CD4-positive, alpha-beta T cell treated with Interleukin-4 for 1 hour (primary cell): ENCODE measurements at regions not wholly inside any gene's neighbourhood (a gene's known extent, or its start where the extent isn't known, plus 50 kb on each side); places are given as distances from the start of the nearest gene placed in this dataset.

Experiments used
- DNase-seq, 2 donors: peaks; one replicate each; pipeline ENCODE4 v3.0.0-alpha.2; 2020 to 2022

DNA sequence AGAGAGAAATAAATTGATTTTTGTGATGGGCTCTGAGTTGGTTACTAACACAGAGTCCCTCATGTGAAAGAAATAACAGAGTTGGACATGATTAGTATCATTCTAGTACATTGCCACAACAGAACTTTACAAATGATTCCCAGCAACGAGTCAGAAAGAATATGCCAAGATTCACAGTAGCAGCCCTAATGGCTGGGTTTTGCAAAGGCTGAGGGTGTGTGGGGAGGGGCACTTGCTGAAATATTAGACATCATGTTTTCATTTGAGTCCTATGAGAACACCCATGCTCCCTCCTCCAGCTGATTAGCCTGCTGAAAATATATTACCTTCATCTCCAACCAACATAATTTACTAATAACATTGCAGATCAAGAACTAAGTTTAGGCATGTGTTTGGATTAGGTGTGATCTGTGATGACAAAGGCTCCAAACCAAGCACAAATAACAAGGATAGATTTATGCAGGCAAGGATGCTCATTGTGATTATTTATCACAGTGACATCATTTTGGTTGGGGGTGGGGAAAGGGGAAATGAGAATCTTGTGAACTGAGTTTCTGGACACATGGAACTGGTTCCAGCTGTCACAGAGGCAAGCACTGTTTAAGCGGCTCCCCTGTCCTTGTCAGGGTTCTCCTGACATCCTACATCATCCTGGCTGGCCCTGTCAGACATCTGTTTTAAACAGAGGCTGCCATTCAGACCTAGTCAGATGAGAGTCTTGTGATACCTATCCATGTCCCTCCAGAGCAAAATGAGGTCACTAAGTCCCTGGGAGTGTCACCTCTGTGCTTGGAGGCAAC lies 205.8 kb upstream of the NCKAP5 start:
- no peak for DNase-seq

DNA sequence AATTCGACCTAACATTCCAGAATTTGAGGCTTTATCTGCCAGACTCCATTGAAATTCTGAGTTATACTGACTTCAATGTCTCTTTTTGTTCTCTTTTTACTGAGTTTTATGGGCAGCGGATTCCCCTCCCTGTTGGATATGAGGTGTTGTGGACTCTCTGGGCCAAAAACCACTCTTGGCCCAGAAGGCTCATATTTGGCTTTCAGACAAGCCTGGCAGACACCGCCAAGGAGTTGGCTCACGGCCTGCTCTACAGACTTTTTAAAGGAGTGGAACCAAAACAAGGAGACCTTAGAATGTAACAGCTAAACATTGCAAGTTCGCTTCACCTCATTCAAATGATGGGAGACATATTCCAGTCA lies 206.4 kb upstream of the NCKAP5 start:
- no peak for DNase-seq

DNA sequence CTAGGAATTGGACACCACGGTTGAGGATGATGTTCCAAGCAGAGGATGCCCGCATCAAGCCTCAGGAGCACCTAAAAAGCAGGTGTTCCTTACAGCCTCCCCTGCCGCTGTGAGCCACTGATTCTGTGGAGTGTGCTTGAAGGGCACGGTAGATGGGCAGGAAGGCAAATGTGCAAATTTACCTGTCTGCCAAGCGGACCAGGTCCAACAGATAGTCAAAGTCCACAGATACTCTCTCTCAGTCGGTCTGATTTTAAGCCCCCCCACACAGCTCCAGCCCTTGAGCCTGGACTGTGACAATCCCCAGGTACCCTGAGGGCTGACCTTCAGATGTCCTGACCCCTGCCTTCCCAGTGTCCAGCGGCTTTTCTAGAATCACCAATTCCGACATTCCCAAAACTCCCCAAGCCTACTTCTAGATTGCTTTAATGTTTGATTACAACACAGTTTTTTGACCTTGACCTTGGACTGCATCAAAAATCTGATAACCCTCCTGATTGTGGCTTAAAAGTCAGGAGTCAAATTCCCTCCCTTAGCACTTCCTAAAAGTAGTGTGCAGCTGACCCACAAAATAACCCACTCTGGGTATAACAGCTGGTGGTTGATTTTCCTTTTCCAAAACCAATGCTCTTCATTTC lies 208.8 kb upstream of the NCKAP5 start:
- no peak for DNase-seq

DNA sequence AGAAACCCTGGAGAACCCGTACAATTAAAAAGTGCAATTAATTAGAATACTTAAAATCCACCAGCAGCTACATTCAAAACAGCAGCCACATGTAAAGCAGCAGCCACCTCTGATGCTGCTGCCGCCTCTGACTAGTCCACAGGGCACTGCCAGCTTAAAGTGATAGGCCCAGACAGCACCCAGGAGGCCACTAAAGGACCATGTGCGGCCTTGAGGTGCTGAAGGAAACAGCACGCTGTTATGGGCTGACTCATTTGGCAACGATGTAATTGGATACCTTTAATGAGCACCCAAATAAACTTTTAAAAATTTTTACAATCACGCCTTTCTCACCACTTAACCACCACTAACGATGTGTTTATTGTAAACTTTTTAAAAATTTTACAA lies 209.3 kb upstream of the NCKAP5 start:
- DNase-seq, result no peak

DNA sequence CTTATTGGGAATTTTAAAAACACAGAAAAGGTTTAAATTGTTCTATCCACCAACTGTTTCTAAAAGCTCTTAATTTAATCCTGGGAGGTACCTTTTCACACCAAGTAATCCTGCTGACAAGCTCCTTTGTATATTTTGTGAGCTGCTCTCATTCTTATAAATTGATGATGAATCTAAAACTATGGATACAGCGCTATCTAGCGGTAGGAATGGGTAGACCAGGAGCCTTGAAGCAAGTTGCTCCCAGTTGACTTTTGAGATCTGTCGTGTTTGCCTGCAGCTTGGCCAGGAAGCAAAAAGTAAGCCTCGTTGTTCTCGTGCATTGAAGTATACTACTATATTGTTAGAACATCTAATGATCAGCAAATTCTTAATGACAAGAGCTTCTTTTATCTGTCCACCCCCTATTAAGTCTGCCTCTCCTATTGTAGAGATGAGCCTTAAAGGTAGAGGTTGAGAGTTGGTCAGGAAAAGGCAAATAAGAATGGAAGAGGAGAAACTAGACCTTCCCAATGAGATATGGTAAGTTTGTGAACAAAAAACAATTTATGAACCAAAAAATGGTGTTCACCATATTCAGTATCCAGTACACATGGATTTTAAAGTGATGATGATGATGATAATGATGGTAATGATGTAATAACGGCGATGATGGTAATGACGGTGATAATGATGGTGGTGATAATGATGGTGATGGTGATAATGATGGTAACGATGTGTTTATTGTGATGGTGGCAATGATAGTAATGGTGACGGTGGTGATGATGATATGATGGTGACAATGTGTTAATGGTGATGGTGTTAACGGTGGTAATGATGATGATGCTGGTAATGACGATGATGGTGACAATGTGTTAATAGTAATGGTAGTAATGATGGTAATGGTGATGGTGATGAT lies 212.1 kb upstream of the NCKAP5 start:
- DNase-seq, result peak in 1 of 2 donors; percentile 9

DNA sequence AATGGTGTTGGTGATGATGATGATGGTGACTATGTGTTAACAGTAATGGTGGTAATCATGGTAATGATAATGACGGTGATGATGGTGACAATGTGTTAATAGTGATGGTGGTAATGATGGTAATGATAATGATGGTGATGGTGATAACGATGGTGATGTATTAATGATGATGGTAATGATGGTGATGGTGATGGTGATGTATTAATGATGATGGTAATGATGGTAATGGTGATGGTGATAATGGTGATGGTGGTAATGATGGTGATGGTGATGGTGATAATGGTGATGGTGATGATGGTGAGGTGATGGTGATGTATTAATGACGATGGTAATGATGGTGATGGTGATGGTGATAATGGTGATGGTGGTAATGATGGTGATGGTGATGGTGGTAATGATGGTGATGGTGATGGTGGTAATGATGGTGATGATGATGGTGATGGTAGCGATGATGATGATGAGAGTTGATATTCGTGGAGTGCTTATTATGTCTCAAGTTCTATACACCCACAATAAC lies 212.8 kb upstream of the NCKAP5 start:
- no peak for DNase-seq

DNA sequence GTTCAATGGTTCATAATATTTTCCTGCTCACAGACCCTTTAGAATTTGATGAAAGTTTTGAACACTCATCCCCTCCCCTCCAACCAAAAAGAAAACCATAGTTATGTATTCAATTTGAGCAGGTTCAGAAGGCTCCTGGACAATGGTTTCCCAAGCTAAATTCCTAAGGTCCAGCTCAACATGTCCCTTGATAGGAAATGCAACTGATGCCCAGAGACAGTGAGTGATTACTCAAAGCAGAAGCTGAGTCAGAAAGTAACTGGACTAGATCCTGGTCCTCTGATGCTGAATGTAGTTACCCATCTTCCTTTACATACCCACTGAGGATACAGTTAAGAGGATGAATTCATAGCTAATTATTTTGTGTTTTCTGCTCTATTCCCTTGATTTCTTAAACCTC lies 218.9 kb upstream of the NCKAP5 start:
- no peak for DNase-seq

DNA sequence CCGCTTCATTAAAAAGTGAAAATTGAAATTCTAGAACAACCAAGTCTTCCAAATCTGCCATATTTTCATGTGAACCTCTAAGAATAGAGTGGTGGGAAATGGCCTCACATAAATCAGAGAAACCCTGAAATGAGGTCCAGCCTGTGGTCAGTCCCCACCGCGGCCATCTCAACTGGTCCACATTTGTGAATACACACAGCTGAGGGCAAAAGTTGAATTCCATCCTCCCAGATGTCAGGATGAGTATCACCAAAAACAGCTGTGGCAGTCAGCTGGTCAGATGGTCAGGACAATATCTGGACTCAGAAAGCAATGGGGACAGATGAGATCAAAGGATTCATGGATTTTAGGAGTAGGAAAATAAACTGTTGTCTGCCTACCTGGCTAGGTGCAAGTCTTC lies 219.4 kb upstream of the NCKAP5 start:
- DNase-seq, result no peak

DNA sequence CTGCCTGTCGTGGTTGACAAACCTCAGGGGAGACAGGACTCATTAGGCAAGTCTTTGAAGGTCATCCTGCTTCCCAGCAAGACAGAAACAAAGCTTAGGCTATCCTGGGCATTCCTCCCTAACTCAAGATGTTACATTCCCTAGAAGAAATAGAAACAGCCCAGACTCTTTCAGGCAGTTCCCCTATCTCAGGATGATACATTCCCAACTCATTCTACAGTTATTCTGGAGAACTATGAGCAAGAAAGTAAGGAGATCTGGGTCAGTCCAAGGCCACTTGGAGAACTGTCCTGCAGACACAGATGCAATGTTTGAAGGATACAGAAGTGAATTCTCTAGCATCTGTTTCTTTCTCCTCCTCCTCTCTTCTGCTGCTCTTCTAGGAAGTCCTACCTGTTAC lies 220.1 kb upstream of the NCKAP5 start:
- no peak for DNase-seq

DNA sequence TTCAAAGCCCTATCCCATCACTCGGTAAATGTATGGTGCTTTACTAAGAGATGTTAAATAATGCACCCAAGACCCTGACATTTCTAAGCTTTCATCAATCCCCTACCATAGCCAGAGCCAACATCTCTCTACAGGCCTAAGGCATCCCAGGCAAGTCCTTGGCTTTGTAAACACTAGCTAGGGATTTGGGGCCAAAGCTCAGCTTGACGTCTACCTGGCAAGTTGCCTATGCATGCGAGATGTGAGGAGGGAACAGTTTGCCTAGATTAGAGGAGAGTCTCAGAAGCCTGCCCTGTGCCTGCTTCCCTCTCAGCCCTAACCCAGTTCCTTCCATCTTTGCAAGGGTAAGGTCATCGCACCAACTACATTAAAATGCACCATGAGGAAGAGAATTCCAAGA lies 221.5 kb upstream of the NCKAP5 start:
- DNase-seq, result no peak

DNA sequence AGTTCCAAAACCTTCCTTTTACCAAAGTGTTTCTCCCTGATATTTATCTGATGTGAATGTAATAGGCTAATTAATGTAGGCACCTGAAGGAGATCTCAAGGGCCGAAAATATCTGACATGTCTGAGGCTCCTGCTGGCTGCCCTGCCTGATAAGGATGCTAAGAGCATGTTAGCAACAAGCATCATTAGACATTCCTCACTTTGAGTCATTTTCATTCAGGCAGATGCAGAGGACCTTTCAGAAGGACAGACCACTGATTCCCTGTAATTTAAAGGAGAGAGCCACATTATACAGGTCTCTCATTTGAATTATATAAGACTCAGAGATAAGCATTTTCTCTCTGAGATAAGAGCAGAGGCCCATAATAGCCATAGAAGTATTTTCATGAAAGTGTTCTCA lies 222.4 kb upstream of the NCKAP5 start:
- DNase-seq, result no peak

DNA sequence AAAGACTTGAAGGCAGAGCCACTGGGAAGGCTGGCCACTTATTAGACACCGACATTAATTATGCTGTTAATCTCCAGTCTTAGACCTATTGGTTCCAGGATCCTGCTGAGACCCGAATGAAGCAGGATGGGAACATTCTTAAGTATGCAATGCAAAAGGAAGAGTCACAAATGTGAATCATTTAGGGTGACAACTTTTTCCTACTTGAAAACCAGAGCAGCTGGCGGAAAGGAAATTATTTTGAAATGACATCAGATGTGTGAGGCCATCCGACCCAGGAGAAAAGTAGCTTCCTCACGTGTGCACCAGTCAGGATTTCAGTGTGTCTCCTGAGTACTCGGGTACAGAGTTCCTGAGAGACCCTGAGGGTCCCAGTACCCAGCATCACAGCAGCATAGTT lies 222.9 kb upstream of the NCKAP5 start:
- DNase-seq, result no peak

DNA sequence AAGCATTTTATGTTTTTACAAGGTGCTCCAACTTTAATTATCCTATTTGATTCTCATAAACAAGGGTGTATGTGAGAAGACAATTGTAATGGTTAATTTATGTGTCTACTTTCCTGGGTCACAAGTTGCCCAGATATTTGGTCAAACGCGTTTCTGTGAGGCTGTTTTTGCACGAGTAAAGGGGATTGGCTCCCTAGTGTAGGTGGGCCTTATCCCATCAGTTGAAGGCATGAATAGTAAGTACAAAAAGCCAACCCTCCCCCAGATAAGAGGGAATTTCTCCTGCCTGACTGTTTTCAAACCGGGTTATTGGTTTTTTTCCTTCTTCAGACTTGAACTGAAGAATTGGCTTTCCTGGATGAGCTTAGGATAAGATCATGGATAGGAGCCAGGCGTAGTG lies 224.0 kb upstream of the NCKAP5 start:
- DNase-seq, result no peak

DNA sequence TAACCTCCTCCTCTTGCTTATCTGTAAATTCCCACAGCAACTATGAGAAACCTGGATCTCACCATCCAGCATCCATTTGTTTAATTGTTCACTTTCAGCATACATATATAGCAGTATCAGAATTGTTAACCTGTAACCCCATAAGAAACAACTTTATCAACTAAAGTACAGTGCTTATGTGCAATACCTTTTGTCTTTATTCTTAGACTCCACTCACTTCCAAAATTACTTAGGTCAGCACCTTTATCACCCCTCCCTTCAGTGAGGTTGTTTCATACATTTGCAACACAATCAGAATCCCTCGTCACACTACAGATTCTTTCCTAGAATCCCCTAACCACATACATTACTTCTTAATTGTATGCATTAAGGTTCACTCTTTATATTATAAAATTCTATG lies 225.9 kb upstream of the NCKAP5 start:
- no peak for DNase-seq

DNA sequence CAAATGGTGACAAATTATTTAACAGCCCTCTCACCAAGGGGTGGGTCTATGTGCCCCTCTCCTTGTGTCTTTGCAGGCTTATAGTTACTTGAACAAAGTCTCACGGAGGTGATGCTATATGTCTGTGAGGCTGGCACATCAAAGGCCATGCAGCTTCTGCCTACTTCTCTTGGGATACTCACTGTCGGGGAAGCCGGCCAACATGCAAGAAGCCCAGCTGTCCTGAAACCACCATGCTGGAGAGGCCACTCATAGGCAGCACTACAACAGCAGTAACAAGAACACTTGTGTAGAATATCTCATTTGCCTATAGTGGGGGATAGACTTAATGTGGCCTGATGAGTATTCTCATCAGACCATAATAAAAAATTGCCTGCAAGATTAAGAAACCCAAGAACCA lies 233.7 kb upstream of the NCKAP5 start:
- DNase-seq, result no peak

DNA sequence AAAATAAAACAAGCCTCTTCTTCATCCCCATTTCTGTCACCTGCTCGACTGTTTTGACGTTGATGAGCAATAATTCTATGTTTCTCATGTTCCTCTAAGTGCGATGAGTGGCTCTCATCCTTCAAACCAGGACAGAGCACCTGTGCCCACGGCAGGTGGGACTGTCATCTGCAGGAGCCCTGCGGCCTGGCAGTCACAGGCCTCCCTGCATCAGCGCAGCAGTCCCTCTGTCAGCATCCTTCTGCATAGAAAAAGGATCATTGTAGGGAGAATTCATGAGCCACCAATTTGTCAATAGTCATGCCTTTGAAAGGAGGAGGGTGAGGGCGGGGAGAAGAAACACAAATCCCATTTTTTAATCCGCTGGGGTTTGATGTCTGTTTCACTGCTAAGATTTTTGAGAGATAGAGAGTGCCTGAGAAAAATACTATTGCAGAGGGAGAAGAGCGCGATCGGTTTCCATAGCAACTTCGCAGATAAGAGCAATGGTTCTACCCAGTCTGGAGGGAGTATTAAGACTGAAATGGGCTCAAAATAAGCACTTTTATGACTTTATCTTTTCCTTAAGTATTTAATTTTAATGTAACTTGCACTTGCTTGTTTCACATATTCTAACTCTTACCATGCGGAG lies 234.3 kb upstream of the NCKAP5 start:
- DNase-seq, result no peak

DNA sequence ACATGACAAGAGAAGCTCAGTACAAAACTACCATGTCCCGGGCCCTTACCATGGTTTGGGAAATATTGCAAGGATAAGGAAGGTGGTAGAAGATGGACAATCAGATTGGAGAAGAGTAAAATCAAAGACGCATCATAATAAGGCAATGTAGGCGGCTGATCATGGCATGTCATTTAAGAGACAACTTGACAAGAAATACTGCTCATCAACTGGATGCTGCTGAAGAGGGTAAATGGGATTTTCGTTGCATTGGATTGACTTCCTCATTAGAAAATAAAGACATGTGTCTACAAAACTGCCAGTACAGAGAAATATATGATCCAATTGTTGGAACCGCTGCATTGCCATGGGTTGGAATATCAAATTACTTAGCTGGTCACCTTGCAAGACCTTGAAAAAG lies 238.3 kb upstream of the NCKAP5 start:
- DNase-seq, result no peak

DNA sequence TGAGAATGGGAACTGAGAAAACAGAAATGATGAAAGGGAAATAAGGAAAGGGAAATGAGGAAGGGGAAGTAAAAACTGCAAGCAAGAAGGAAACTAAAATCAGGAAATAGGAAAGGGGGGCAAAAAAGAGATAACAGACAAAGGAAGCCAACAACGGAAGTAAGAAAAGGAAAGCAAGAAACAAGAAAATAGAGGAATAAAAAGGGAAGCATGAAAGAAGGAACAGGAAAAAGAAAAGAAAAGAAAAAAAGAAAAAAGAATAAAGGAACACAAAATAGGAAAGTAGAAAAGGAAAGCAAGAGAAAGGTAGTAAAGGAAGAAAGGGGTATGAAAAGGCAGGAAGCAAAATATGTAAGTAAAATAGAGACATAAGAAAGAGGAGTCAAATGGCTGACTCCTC lies 241.2 kb upstream of the NCKAP5 start:
- DNase-seq, result no peak

DNA sequence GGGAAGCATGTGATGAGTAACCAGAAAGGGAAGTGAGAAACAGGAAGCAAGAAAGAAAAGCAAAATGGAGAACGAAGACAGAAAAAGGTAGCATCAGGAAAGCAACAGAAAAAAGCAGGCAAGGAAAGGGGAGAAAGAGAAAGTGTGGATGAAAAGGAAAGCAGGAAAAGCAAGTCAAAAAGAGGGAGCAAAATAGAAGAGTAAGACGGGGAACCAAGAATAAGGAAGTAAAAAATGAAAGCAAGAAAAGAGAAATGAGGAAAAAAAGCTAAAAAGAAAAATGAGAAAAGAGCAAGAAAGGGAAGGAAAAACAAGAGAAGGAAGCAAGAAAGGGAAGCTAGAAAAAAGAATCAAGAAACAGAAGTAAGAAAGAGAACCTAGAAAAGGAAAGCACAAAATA lies 242.3 kb upstream of the NCKAP5 start:
- DNase-seq, result no peak

DNA sequence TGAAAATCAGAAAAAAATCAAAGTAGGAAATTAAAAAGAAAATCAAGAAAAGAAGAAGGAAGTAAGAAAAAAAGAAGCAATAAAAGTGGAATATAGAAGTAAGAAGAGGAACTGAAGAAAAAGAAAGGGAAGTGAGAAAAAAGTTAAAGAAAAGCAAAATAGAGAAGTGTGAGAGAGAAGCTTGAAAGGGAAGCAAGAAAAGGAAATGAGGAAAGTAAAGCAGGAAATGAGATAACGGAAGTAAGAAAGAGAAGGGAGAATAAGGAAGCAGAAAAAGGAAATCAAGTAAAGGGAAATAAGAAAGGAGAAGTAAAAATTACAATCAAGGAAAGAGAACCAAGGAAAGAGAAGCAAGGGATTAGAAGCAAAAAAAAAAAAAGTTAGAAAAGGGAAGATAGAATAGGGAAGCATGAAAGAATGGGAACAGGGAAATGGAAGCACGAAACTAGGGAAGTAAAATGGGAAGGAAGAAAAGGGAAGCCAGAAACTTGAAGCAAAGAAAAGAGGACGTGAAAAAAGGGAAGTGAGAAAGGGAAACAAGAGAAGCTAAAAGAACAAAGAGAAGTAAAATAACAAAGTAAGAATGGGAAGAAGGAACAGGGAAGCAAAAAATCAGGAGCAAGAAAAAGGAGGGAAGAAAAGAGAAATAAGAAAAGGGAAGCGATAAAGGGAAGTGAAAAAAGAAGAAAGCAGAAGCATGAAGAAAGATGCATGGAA lies 243.3 kb upstream of the NCKAP5 start:
- no peak for DNase-seq

DNA sequence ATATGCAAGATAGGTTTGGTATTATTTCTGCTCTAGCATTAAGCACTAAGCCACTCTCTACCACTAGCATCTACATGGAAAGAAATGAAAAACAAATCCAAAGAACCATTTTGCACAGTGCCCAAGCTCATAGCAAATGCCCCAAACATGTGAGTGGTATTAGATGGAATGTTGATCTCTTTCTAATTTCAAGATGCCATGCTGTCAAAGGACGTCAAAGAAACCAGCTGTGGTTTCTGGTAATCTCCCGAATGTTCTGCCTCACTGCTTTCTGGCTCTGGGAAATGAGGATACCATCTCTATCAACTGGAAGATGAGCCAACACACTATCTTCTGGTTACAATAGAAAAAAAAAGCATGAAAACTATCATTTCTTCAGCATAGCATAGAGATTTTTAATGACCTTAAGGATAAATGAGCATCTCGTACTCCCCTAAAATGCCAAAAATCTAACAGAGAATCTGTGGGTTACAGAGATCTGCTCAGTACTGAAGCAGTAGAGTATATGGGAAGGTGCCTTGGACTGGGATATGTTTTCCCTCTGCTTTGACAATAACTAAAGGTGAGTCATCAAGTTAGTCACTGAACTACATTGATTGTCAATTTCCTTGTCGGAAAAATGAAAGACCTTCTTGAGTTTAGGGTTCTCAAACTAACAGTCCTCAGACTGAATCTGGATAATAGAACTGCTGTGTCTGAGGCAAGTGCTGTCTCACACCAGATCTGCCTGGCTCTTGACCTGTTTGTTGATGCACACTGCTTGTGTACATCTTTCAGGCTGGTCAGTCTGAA lies 244.8 kb upstream of the NCKAP5 start:
- no peak for DNase-seq

DNA sequence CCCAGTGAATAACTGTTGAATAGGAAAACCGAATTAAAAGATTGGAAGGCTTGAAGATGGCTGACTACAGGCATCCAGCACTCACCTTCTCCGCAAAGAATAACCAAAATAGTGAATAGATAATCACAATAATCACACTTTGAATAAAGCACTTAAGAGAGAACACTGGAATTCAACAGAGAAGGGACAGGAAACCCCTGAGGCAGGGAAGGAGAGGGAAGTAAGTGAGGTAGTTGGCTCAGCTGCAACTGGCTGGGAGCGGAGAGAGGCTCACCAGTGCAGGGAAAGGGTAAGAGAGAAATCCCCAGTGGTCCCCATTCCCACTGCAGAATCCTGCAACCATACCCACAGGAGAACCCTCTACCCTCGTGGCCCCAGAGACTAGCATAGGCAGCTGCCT lies 246.6 kb upstream of the NCKAP5 start:
- DNase-seq, result no peak
